Muscle layer of duodenum (tissue), 2 donors: ENCODE measurements at regions not wholly inside any gene's neighbourhood (a gene's known extent, or its start where the extent isn't known, plus 50 kb on each side); places are given as distances from the start of the nearest gene placed in this dataset.

Source experiments
- H3K27ac ChIP-seq: one replicate; pipeline ENCODE4 v1.7.0; 2013; ENCODE audit warnings: mild to moderate bottlenecking, low read length
- H3K27me3 ChIP-seq: one replicate; pipeline ENCODE4 v1.7.0; 2013; ENCODE audit warnings: low read depth, mild to moderate bottlenecking, control low read depth, low read length
- H3K36me3 ChIP-seq, 2 donors: one replicate each; pipeline ENCODE4 v1.7.0; 2013; ENCODE audit warnings: low read length in 2 of 2, control low read depth in 1 of 2, mild to moderate bottlenecking in 1 of 2; ENCODE audit not compliant: insufficient read depth in 2 of 2, control insufficient read depth in 1 of 2
- H3K4me1 ChIP-seq, 2 donors: one replicate each; pipeline ENCODE4 v1.7.0; 2013; ENCODE audit warnings: low read length in 2 of 2, mild to moderate bottlenecking in 2 of 2, control low read depth in 1 of 2, moderate library complexity in 1 of 2; ENCODE audit not compliant: insufficient read depth in 2 of 2, control insufficient read depth in 1 of 2
- H3K4me3 ChIP-seq, 2 donors: one replicate each; pipeline ENCODE4 v1.7.0; 2013; ENCODE audit warnings: low read length in 2 of 2, low read depth in 1 of 2, mild to moderate bottlenecking in 1 of 2
- H3K9me3 ChIP-seq, 2 donors: one replicate each; pipeline ENCODE4 v1.7.0; 2013; ENCODE audit warnings: low read length in 2 of 2, control low read depth in 1 of 2, mild to moderate bottlenecking in 1 of 2; ENCODE audit not compliant: control insufficient read depth in 1 of 2
- donor health status: healthy.

DNA sequence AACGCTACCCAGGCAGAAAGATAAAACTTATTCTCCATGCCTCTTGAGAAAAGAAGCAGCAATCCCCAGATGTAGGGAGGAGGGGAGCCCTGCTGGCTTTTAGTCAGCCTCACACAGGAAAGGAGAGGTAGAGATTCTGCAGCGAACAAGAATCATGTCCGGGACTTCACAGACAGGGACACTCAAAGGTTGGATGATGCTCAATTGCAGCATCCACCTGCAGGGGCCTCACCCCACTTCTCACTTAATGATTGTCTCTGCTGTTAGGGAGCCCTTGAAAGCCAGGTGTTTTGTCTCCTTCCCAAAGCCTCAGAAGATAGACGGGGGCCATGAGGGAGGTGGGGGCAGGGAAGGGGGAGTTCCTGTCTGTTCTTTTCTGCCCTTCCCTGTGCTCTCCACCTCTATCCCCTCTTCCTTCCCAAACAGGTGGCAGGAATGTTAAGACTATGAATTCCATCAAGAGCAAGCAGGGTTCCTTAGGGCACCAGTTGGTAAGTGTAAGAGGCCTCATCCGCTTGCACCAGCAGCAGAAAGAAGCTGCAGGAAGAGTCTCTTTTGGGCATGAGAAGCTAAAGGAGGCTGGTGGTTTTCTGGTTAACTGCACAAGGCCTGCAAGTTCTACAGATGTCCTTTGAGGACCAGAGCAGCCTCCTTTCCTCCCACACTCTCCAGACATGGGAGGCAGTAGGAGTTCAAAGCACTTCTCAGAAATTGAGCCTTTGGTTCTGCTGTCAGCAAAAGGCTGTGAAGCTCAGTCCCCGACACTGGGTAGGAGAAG is 154.7 kb upstream of the TNP1 start:
- no peaks in the 10 kb centered on the region for H3K27me3 ChIP-seq
- no peak overlapping the region for H3K27ac ChIP-seq
- H3K36me3 ChIP-seq: no peaks in the 10 kb centered on the region
- H3K9me3 ChIP-seq: no peaks in the 10 kb centered on the region
- no peak overlapping the region for H3K4me3 ChIP-seq
- no peaks in the 10 kb centered on the region for H3K4me1 ChIP-seq

DNA sequence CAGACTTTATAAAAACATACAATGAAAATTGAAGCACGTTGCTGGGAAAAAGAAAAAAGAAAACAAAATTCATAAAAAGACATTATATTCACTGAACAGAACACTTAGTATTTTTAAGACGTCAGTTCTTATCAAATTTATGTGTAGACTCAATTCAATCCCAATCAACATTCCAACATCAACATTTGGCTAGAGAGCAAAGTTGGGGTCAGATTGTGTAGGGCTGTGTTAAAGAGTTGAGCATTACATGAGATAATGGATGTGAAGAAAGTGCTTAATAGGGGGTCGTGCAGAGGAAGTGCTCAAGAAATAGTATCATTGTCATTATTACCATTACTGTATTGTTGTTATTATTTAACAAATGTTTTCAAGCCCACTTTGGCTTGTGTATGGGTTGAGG is 154.1 kb upstream of the TNP1 start:
- Histone ChIP-seq H3K9me3 (no peaks in the 10 kb centered on the region), H3K36me3 (no peaks in the 10 kb centered on the region), H3K27ac (no peak overlapping the region), H3K4me1 (no peaks in the 10 kb centered on the region), H3K4me3 (no peak overlapping the region), H3K27me3 (no peaks in the 10 kb centered on the region)

- Histone ChIP-seq H3K27me3 (no peaks in the 10 kb centered on the region), H3K4me1 (no peaks in the 10 kb centered on the region), H3K27ac (no peak overlapping the region), H3K4me3 (no peak overlapping the region), H3K9me3 (no peaks in the 10 kb centered on the region), H3K36me3 (no peaks in the 10 kb centered on the region)
These were observed 151.7 kb upstream of the TNP1 start for GRCh38 chr2:217011576-217011975.

- Histone ChIP-seq H3K27me3 (no peaks in the 10 kb centered on the region), H3K9me3 (no peaks in the 10 kb centered on the region), H3K36me3 (no peaks in the 10 kb centered on the region), H3K27ac (no peak overlapping the region), H3K4me1 (no peaks in the 10 kb centered on the region), H3K4me3 (no peak overlapping the region)
These were observed 150.3 kb upstream of the TNP1 start for GRCh38 chr2:217010173-217010572.

- no peaks in the 10 kb centered on the region for H3K36me3 ChIP-seq
- H3K4me1 ChIP-seq: no peaks in the 10 kb centered on the region
- no peak overlapping the region for H3K4me3 ChIP-seq
- H3K9me3 ChIP-seq: no peaks in the 10 kb centered on the region
- no peaks in the 10 kb centered on the region for H3K27me3 ChIP-seq
- no peak overlapping the region for H3K27ac ChIP-seq
These were observed 148.9 kb upstream of the TNP1 start for GRCh38 chr2:217008794-217009193.

- no peak overlapping the region for H3K4me3 ChIP-seq
These were observed 146.4 kb upstream of the TNP1 start for GRCh38 chr2:217006217-217006616.

DNA sequence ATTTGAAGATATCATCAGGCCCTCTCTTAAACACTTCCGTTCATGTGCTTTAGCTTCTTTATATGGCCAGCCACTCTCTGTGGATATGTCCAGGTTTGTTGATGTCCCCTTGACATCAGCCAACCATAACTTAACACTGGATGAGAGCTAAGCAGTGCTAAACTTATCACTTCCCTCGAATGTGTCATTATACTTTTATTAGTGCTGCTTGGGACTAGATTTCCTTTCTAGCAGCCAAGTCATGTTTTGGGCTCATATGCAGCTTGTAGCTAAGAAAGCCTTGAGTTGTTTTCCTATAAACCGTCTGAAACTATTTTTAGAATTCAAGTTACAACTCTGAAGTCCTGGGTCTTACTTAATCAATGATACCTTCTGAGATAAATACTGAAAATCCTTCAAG is 144.8 kb upstream of the TNP1 start:
- no peaks in the 10 kb centered on the region for H3K27me3 ChIP-seq
- no peaks in the 10 kb centered on the region for H3K4me1 ChIP-seq
- no peaks in the 10 kb centered on the region for H3K36me3 ChIP-seq
- H3K4me3 ChIP-seq: no peak overlapping the region
- H3K9me3 ChIP-seq: no peaks in the 10 kb centered on the region
- H3K27ac ChIP-seq: no peak overlapping the region

More at GRCh38 chr2:217006217-217006616, 146.4 kb upstream of the TNP1 start:
- Histone ChIP-seq H3K27ac (no peak overlapping the region), H3K27me3 (no peaks in the 10 kb centered on the region), H3K36me3 (no peaks in the 10 kb centered on the region), H3K9me3 (no peaks in the 10 kb centered on the region), H3K4me1 (no peaks in the 10 kb centered on the region)

DNA sequence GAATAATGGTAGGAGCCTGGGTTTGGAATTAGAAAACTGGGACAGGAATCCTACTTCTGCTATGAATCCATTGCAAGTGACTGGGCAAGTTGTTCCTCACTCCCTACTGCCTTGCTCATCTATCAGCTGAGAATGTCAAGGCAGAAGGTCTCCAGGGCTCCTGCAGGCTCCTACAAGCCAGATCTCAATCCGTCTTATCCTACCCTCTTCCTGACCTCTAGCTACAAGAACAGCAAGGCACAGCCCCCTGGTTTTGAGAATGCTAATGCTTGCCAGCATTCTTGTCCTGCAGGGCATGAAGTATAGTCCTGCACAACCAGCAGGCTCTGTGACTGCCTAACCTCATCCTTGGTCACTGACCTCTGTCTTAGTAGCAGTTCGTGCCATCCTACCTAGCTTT is 141.9 kb upstream of the TNP1 start:
- H3K36me3 ChIP-seq: no peaks in the 10 kb centered on the region
- H3K27me3 ChIP-seq: no peaks in the 10 kb centered on the region
- no peak overlapping the region for H3K27ac ChIP-seq
- H3K4me1 ChIP-seq: no peaks in the 10 kb centered on the region
- H3K4me3 ChIP-seq: no peak overlapping the region
- H3K9me3 ChIP-seq: no peaks in the 10 kb centered on the region

DNA sequence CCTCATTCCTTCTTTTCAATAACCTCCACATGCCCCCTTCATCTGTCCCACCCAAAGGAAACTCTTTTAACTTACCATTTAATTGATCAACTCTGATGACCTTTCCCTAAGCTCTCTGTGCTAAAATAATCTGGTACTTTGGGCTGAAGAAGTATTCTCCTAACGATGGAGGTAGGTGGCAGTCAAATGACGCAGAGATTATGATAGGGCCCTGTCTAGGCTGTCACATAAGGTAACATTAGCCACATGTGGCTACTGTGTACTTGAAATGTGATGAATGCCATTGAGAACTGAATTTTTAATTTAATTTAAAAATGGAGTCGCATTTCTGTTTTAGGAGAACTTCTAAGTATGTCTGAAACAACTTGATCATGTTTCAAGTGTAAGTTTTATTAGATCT is 140.5 kb upstream of the TNP1 start:
- Histone ChIP-seq H3K27ac (no peak overlapping the region), H3K9me3 (no peaks in the 10 kb centered on the region), H3K36me3 (no peaks in the 10 kb centered on the region), H3K4me3 (no peak overlapping the region), H3K4me1 (no peaks in the 10 kb centered on the region), H3K27me3 (no peaks in the 10 kb centered on the region)

- Histone ChIP-seq H3K27me3 (no peaks in the 10 kb centered on the region), H3K9me3 (no peaks in the 10 kb centered on the region), H3K27ac (no peak overlapping the region), H3K4me3 (no peak overlapping the region), H3K36me3 (no peaks in the 10 kb centered on the region), H3K4me1 (peaks cover 6 to 8% of the 10 kb centered on the region in 2 donors)
These were observed 136.5 kb upstream of the TNP1 start for GRCh38 chr2:216996279-216996845.

DNA sequence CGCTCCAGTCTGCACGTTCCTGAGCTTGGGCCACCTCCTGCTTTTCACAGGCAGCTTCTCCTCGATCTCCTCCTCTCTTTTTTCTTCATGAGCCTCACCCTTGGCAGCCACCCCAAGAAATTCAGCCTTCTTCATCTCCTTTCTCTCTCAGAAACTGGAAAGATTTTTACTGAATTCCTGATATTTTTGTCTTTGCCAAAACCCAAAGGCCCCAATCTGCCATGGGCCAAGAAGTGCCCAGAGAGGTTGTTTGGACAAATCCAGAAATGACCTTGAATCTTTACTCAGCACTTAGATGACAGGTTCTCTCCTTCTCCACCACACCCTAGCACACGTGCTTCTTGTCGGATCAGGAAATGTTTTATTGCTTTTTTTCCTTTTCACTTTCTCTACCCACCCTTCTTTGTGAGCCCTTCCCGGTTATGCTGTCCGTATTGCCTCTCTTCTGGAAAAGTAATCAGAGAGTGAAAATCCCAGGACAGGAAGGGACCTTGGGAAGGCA is 134.5 kb upstream of the TNP1 start:
- H3K27me3 ChIP-seq: no peaks in the 10 kb centered on the region
- no peak overlapping the region for H3K27ac ChIP-seq
- H3K36me3 ChIP-seq: no peaks in the 10 kb centered on the region

More for the DNA sequence above, 134.5 kb upstream of the TNP1 start:
- H3K4me3 ChIP-seq: no peak overlapping the region
- H3K9me3 ChIP-seq: no peaks in the 10 kb centered on the region
- peaks cover 6 to 11% of the 10 kb centered on the region in 2 donors for H3K4me1 ChIP-seq
